H9 (cell line): ENCODE measurements at regions not wholly inside any gene's neighbourhood (a gene's known extent, or its start where the extent isn't known, plus 50 kb on each side); places are given as distances from the start of the nearest gene placed in this dataset.

Experiments
- DNase-seq: peaks from one replicate; pipeline ENCODE4 v3.0.0-alpha.2; 2017
- H2AFZ ChIP-seq: one replicate; pipeline ENCODE4 v1.6.1; 2013; ENCODE audit warnings: mild to moderate bottlenecking, low read length, control low read depth, moderate library complexity
- H2AK5ac ChIP-seq: 2 replicates; pipeline ENCODE4 v1.6.1; 2013; ENCODE audit warnings: low read length, control low read depth, mixed read lengths; ENCODE audit not compliant: insufficient read length
- H2BK120ac ChIP-seq: one replicate; pipeline ENCODE4 v1.6.1; 2013; ENCODE audit warnings: low read depth, mild to moderate bottlenecking, low read length, control low read depth, inconsistent platforms; ENCODE audit not compliant: poor library complexity, severe bottlenecking
- H2BK12ac ChIP-seq: 2 replicates; pipeline ENCODE4 v1.6.1; 2013; ENCODE audit warnings: low read length, control low read depth, mixed read lengths, low read depth; ENCODE audit not compliant: insufficient read length
- H2BK15ac ChIP-seq: 2 replicates; pipeline ENCODE4 v1.6.1; 2013; ENCODE audit warnings: low read depth, low read length, control low read depth
- H2BK20ac ChIP-seq: one replicate; pipeline ENCODE4 v1.6.1; 2013; ENCODE audit warnings: low read depth, mild to moderate bottlenecking, low read length, control low read depth, inconsistent platforms; ENCODE audit not compliant: poor library complexity, severe bottlenecking
- H2BK5ac ChIP-seq: 2 replicates; pipeline ENCODE4 v1.6.1; 2013; ENCODE audit warnings: low read length, control low read depth, mixed read lengths; ENCODE audit not compliant: insufficient read length
- H3K14ac ChIP-seq: 2 replicates; pipeline ENCODE4 v1.6.1; 2013; ENCODE audit warnings: low read length, control low read depth; ENCODE audit not compliant: insufficient read depth
- H3K18ac ChIP-seq: 2 replicates; pipeline ENCODE4 v1.6.1; 2013; ENCODE audit warnings: low read depth, mild to moderate bottlenecking, mixed read lengths, low read length, control low read depth; ENCODE audit not compliant: insufficient read length
- H3K23ac ChIP-seq: 2 replicates; pipeline ENCODE4 v1.6.1; 2013; ENCODE audit warnings: low read length, control low read depth, mixed read lengths, low read depth; ENCODE audit not compliant: insufficient read length
- H3K23me2 ChIP-seq: 2 replicates; pipeline ENCODE4 v1.6.1; 2013; ENCODE audit warnings: low read depth, mild to moderate bottlenecking, mixed read lengths, low read length, control low read depth; ENCODE audit not compliant: insufficient read length, poor library complexity, severe bottlenecking
- H3K27ac ChIP-seq: 2 replicates; pipeline ENCODE4 v1.5.1; 2013; ENCODE audit warnings: low read length, control low read depth, mixed read lengths, low read depth; ENCODE audit not compliant: insufficient read length
- H3K27me3 ChIP-seq: 2 replicates; pipeline ENCODE4 v1.6.1; 2013; ENCODE audit warnings: low read length, control low read depth, inconsistent platforms; ENCODE audit not compliant: insufficient read depth
- H3K4ac ChIP-seq: 2 replicates; pipeline ENCODE4 v1.6.1; 2013; ENCODE audit warnings: low read depth, mild to moderate bottlenecking, control low read depth, inconsistent platforms, low read length, moderate library complexity
- H3K4me1 ChIP-seq: 2 replicates; pipeline ENCODE4 v1.6.1; 2013; ENCODE audit warnings: low read length, control low read depth, inconsistent platforms; ENCODE audit not compliant: insufficient read depth
- H3K4me2 ChIP-seq: 2 replicates; pipeline ENCODE4 v1.6.1; 2013; ENCODE audit warnings: low read length, control low read depth, mixed read lengths; ENCODE audit not compliant: insufficient read length, insufficient read depth
- H3K56ac ChIP-seq: 2 replicates; pipeline ENCODE4 v1.6.1; 2013; ENCODE audit warnings: low read depth, mild to moderate bottlenecking, mixed read lengths, low read length, control low read depth; ENCODE audit not compliant: insufficient read length
- H3K79me1 ChIP-seq: 2 replicates; pipeline ENCODE4 v1.6.1; 2013; ENCODE audit warnings: low read depth, mild to moderate bottlenecking, moderate library complexity, low read length, control low read depth, inconsistent platforms; ENCODE audit not compliant: insufficient read depth, poor library complexity, severe bottlenecking
- H3K79me2 ChIP-seq: 2 replicates; pipeline ENCODE4 v1.6.1; 2013; ENCODE audit warnings: low read length, control low read depth, inconsistent platforms; ENCODE audit not compliant: insufficient read depth
- H3K9ac ChIP-seq: 2 replicates; pipeline ENCODE4 v1.6.1; 2013; ENCODE audit warnings: low read length, control low read depth, mixed read lengths; ENCODE audit not compliant: insufficient read length; ENCODE audit errors: extremely low read depth
- H3K9me3 ChIP-seq: one replicate; pipeline ENCODE4 v1.6.1; 2013; ENCODE audit warnings: low read depth, low read length, inconsistent platforms; ENCODE audit not compliant: control insufficient read depth
- H3T11ph ChIP-seq: one replicate; pipeline ENCODE4 v1.6.1; 2013; ENCODE audit warnings: mild to moderate bottlenecking, low read length, control low read depth, inconsistent platforms
- H4K20me1 ChIP-seq: one replicate; pipeline ENCODE4 v1.6.1; 2013; ENCODE audit not compliant: control insufficient read depth, insufficient read length, insufficient read depth
- H4K5ac ChIP-seq: 2 replicates; pipeline ENCODE4 v1.6.1; 2013; ENCODE audit warnings: low read depth, mild to moderate bottlenecking, mixed read lengths, low read length, control low read depth; ENCODE audit not compliant: insufficient read length
- H4K8ac ChIP-seq: replicated peaks from 2 replicates; pipeline ENCODE4 v1.6.1; 2013; ENCODE audit warnings: low read length, control low read depth, mixed read lengths, low read depth; ENCODE audit not compliant: insufficient read length
- H4K91ac ChIP-seq: 2 replicates; pipeline ENCODE4 v1.6.1; 2013; ENCODE audit warnings: low read depth, mild to moderate bottlenecking, moderate library complexity, mixed read lengths, low read length, control low read depth; ENCODE audit not compliant: insufficient read length
- H3K27ac Mint-ChIP-seq, 3 experiments: 2 replicates in 2 of 3; 3 replicates in 1 of 3; pipeline ENCODE4 v1.8.0; 2020 to 2021; ENCODE audit warnings: mixed read lengths in 3 of 3, mild to moderate bottlenecking in 1 of 3, moderate library complexity in 1 of 3
- H3K27me3 Mint-ChIP-seq: 2 replicates; pipeline ENCODE4 v1.8.0; 2021; ENCODE audit warnings: low read depth, mild to moderate bottlenecking, moderate library complexity, mixed read lengths
- H3K36me3 Mint-ChIP-seq, 3 experiments: 2 replicates in 2 of 3; 3 replicates in 1 of 3; pipeline ENCODE4 v1.8.0; 2020 to 2021; ENCODE audit warnings: low read depth in 3 of 3, mixed read lengths in 3 of 3; ENCODE audit not compliant: insufficient read depth in 1 of 3
- H3K4me1 Mint-ChIP-seq, 2 experiments: 2 replicates each; pipeline ENCODE4 v1.8.0; 2020; ENCODE audit warnings: mixed read lengths in 2 of 2
- H3K4me3 Mint-ChIP-seq, 2 experiments: 2 replicates in 1 of 2; 3 replicates in 1 of 2; pipeline ENCODE4 v1.8.0; 2020 to 2021; ENCODE audit warnings: mild to moderate bottlenecking in 2 of 2, mixed read lengths in 2 of 2, moderate library complexity in 1 of 2
- H3K9me3 Mint-ChIP-seq, 2 experiments: 2 replicates in 1 of 2; 3 replicates in 1 of 2; pipeline ENCODE4 v1.8.0; 2020; ENCODE audit warnings: mild to moderate bottlenecking in 2 of 2, mixed read lengths in 2 of 2, moderate library complexity in 1 of 2
- CTCF ChIP-seq: fragments of 200-600 bp; sonication (generic); conservative IDR thresholded peaks from 3 replicates; pipeline ENCODE4 v1.8.0; 2021; ENCODE audit warnings: antibody characterized with exemption, mild to moderate bottlenecking
- WGBS: extraction: QIAGEN DNeasy Blood & Tissue Kit; methylation state at CpG from one replicate; pipeline ENCODE4 v1.1.7; 2013; ENCODE audit warnings: missing lambda C conversion rate, low lambda C conversion rate, mixed read lengths; ENCODE audit not compliant: insufficient read length; ENCODE audit errors: extremely low coverage; 5-methylcytosine and 5-hydroxymethylcytosine counted together

- DNase-seq, result no peak
- Histone ChIP-seq H4K8ac (no peak overlapping the region), H3K18ac (no peak overlapping the region), H2BK15ac (no peak overlapping the region), H3K9ac (no peak overlapping the region), H2BK120ac (no peak overlapping the region), H4K20me1 (no peaks in the 10 kb centered on the region), H2BK5ac (no peak overlapping the region), H2AK5ac (no peak overlapping the region), H2AFZ (no peak overlapping the region), H3K56ac (no peak overlapping the region), H3K27ac (no peak overlapping the region), H3K4ac (no peak overlapping the region), H4K5ac (no peak overlapping the region), H3K27me3 (no peaks in the 10 kb centered on the region), H4K91ac (no peak overlapping the region), H3K9me3 (peaks cover 1% of the 10 kb centered on the region), H3K79me2 (no peaks in the 10 kb centered on the region), H3K23me2 (no peaks in the 10 kb centered on the region), H3K79me1 (no peaks in the 10 kb centered on the region), H3K4me1 (no peaks in the 10 kb centered on the region), H3K4me2 (no peak overlapping the region), H3K14ac (no peak overlapping the region; the same call in 1 of the 2 replicates), H3T11ph (no peak overlapping the region), H3K23ac (no peak overlapping the region), H2BK20ac (no peak overlapping the region), H2BK12ac (no peak overlapping the region)
- WGBS, result no CpG with 5 or more reads among the region's 8 CpGs
- no peak overlapping the region; a peak in 1 of 5 replicates for H3K4me3 Mint-ChIP-seq
- H3K4me1 Mint-ChIP-seq, result peaks cover 4 to 12% of the 10 kb centered on the region in 2 experiments; a peak in 3 of 4 replicates
- peaks cover 3% of the 10 kb centered on the region for H3K27me3 Mint-ChIP-seq
- no peak overlapping the region; a peak in 1 of 7 replicates for H3K27ac Mint-ChIP-seq
- no peaks in the 10 kb centered on the region for H3K36me3 Mint-ChIP-seq
- no peak for TF ChIP-seq CTCF
- H3K9me3 Mint-ChIP-seq, result no peaks in the 10 kb centered on the region; a peak in 1 of 5 replicates
Measured at GRCh38 chr1:30194741-30195423, 528.5 kb downstream of the MATN1 start.
